HG03378 (cell line): ENCODE measurements at regions not wholly inside any gene's neighbourhood (a gene's known extent, or its start where the extent isn't known, plus 50 kb on each side); places are given as distances from the start of the nearest gene placed in this dataset.

Source experiments
- ATAC-seq: cut with Tn5 transposase; IDR thresholded peaks from one replicate; pipeline ENCODE4 v1.9.1; 2021; ENCODE audit warnings: mild to moderate bottlenecking, moderate library complexity; ENCODE audit not compliant: unreplicated experiment

DNA sequence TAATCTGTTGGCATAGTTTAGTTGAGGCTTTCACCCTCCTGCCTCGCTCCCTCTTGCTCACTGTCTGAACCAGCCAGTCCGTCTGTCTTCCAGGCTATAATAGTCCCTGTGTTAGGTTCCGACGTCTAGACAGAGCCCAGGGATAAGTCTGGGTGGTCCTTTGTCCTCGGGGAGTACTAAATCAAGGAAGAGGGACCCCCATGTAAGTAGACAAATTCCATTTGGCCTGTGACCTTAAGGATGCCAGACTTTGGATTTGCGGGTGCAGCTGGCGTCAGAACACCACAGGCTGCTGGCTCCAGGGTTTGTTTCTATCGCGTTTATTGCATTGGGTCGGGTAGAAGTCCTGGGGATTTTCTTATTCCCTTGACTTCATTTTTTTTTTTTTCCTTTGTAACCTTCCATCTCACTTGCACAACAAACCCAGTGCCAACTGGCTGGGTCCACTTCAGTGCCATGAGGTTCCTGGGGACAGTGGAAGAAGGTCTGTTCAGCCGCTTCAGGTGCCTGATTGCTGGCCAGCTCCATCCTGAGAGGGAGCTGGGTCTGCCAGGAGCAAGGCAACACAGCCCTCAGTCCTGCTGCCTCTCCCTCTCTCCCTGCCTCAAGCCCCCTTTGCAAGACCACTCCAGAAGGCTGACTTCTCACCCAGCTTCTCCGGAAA is 95.4 kb upstream of the KLHL25 start:
- no peak for ATAC-seq

DNA sequence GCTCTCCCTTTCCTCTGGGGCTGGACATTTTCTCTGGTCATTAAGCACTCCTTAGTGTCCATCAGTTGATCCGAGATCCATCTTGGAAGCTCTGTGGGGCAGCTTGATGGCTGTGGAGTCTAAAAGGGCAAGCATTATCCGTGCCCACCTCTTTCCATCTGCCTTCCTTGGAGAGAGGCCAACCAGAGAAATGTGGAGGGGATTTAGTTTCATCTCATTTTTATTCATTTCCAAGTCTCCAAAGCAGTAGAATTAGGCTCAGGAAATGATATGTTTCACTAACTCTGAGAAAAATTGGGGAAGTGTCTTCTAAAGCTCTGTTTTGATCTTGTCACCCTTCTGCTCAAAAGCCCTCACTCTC is 95.9 kb upstream of the KLHL25 start:
- ATAC-seq = no peak

GRCh38 chr15:85891470-85891869 is 96.7 kb upstream of the KLHL25 start:
- no peak for ATAC-seq

GRCh38 chr15:85892232-85892631 is 97.5 kb upstream of the KLHL25 start:
- no peak for ATAC-seq

- ATAC-seq = no peak
These were observed 102.6 kb upstream of the KLHL25 start for GRCh38 chr15:85897207-85897894.

DNA sequence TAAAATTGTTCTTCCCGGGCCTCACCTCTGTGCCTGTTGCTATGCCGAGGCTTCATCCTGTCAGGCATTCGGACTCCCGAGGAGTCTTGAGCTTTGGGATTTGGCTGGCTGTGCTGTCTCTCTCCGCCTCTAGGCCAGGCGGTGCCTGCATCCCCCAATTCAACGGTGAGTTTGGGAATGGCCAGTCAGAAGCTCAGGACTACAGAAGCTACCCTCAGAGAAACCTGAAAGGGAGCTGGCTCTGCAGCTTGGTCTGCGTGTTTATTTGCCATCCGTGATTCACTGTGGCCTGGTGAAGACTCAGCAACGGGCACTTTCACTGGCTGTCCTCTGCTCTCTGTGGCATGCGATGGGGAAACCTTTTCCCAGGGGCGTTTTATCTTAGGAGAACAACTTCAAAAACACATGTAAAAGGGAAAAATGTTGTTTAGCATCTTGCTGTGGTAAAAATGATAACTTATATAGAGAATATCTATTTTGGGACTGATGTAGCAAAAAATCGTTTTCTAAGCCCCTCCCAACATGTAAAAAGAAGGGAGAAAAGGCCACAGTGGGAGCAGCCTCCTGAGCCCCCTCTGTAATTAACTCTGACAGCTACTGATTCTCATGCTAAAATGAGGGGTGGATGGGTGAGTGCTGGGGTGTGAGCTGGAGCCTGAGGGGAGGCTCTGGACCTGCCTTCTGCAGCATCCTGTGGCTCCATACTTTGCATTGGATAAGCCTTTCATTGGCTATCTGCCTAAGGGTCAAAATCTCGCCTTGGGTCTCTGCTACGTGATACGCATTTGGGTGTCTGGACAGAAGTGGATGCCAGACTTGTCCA is 103.4 kb upstream of the KLHL25 start:
- no peak for ATAC-seq

DNA sequence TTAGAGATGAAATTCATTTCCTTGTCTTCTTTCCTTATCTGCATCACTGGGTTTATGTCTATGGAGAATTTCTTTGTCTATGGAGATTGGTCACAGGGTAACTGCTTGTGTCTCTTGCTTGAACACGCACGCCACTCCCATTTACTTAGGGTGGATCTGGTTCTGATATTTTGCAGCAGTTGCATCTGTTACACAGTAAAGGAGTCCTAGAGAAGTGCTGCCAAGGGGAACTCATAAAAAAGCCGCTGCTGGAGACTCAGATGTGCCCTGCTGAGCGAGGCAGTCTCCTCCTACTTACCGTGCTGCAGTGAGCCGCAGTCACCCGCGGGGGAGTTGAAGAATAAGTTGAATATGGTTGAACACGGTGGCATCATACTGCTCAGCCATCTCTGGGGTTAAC is 105.2 kb upstream of the KLHL25 start:
- no peak for ATAC-seq

DNA sequence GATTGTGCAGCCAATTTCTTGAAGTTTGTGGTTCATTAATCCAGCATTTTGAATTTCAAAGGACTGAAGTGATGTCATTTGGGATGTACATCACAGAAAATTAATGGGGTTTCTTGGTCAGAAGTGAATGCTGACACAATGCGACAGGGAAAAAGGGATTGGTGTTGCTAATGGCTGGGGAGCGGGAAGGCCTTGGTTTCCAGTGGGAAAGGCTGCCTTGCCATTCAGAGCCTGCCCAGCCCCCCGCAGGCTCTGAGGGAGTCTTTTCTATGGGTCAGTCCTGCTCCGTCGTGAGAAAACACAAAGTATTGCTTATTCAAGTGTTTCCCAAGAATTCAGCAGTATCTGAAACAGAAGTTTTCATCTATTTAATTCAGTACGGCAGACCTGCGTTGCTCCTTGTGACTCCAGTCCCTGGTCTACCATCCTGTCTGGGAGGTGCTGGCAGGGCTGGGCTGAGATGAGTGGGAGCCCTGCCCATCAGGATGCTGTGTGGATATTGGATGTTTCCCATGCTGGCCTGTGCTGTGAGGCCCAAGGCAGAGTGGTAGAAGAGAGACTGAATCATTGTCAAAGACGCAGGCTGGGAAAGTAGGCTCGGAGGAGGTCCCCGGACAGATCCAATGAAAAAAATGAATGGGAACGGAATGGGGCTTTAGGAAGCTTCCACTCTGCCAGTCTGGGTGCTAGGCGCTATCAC is 111.2 kb upstream of the KLHL25 start:
- ATAC-seq = no peak

- ATAC-seq = no peak
These were observed 111.9 kb upstream of the KLHL25 start for GRCh38 chr15:85906640-85907039.

DNA sequence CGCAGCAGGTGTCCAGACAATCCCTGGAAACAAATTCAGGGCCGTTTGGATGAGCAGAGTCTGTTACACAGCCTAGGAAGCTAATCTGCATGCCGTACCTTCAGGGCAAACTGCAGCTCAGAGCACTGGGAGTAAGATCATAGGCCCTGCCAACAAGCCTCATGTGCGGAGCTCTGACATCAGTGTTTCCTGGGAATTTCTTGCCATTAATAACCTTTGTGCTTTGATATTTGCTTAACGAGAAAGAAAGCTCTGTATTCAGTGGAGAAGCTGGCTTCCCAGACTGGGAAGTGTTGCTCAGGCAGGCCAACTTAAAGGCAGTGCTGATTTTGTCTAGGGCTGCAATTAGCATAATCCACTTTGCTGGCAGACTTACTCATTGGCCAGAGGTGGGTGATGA is 116.1 kb upstream of the KLHL25 start:
- ATAC-seq = no peak

GRCh38 chr15:85913461-85913860 is 118.7 kb upstream of the KLHL25 start:
- ATAC-seq = no peak

DNA sequence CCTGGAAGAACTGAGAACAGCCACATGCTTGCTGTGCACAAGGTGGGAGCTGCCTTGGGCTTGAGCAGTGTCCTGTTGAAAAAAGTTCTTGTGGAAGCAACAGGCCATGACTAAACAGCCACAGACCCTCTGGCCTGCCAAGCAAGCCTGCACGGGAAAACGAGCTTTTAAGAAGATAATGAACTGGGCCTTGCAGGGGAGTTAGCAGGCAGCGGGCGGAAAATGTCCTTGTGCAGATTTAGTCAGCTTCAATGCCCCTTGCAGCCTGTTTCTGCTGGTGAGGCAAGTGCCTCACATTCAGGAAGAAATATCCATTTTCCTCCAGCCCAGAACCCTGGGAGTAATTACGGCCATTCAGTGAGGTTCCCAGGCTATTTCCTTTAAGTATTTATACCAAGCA is 126.2 kb upstream of the KLHL25 start:
- ATAC-seq = no peak

DNA sequence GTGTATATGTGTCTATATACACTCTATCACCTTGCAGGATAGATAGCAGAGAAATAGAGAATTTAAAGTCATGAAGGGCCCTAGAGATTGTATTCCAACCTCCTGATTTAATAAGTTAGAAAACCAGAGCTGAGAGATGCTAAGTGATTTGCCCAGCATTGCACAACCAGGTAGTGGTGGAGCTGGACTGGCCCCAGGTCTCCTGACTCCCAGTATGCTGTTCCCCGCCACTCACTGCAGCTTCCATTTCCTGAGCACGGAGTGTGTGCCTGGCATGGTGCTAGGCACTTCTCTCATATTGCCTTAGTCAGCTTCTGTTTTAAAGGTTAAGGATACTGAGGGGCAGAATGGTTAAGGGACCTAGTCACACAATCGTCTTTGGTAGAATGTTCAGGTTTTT is 129.4 kb upstream of the KLHL25 start:
- no peak for ATAC-seq

GRCh38 chr15:85925649-85926237 is 131.0 kb upstream of the KLHL25 start:
- ATAC-seq = no peak

GRCh38 chr15:85926834-85927233 is 132.1 kb upstream of the KLHL25 start:
- ATAC-seq = no peak

- no peak for ATAC-seq
These were observed 133.3 kb upstream of the KLHL25 start for GRCh38 chr15:85927931-85928537.

GRCh38 chr15:85929786-85930185 is 135.1 kb upstream of the KLHL25 start:
- ATAC-seq = no peak

GRCh38 chr15:85932391-85932790 is 137.7 kb upstream of the KLHL25 start:
- ATAC-seq = no peak

- ATAC-seq = no peak
These were observed 140.0 kb upstream of the KLHL25 start for GRCh38 chr15:85934691-85935090.

DNA sequence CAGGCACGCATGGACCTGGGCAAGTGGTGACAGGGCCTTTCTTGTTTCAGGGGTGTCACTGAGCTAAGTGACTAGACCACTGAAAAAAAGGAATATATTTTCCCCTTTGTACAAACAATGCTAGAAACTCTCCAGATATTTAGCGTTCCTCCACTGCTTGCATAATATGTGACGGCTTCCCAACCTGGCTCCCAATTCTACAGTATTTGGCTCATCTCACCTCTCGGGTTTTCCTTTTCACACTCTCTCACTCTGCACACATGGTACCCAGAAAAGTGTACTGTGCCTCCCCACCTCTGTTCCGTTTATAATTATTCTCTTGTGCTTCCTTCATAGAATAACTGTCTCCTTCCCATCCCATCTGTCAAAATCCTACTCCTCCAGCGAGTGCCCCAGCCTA is 140.5 kb upstream of the KLHL25 start:
- no peak for ATAC-seq

DNA sequence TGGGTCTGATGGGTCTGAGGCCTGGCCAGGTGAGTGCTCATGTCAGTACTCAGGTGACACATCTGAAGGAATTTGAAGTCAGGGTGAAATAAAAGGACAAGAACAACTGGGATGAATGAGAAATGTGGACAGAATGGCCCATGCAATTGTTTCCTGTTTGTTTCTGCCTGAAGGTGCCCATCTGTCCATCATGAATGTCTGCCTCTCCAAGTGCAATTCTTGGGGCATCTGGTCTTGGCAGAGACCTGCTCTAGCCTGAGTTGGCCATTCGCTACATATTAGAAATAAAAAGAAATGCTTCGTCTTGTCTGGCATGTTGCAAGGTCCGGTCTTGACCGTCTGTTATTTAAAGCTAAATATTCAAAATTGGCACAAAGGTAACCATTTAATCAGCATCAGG is 142.0 kb upstream of the AGBL1 start:
- ATAC-seq = no peak
